Peyer's patch (tissue), 4 donors: ENCODE measurements at regions not wholly inside any gene's neighbourhood (a gene's known extent, or its start where the extent isn't known, plus 50 kb on each side); places are given as distances from the start of the nearest gene placed in this dataset.

ENCODE experiments used
- CTCF ChIP-seq, 6 experiments: fragments of 450-650 bp in 4 of 6; fragments of 200-600 bp in 2 of 6; sonication (generic) in 1 of 6; IDR thresholded peaks; one replicate each; pipeline ENCODE4 v1.5.1; 2017 to 2019; ENCODE audit warnings: antibody characterized with exemption in 6 of 6, mild to moderate bottlenecking in 3 of 6, moderate library complexity in 1 of 6
- POLR2A ChIP-seq, 2 donors: fragments of 450-650 bp; IDR thresholded peaks; one replicate each; pipeline ENCODE4 v1.5.1; 2017; ENCODE audit warnings: antibody characterized with exemption in 2 of 2, mild to moderate bottlenecking in 2 of 2, moderate library complexity in 2 of 2

- TF ChIP-seq CTCF (IDR thresholded peaks at IDR 0.05) (no peak), POLR2A (IDR thresholded peaks at IDR 0.05) (no peak)
Measured at GRCh38 chr5:87074072-87074471, 193.6 kb upstream of the RASA1 start.
